ENCODE measurements at regions not wholly inside any gene's neighbourhood (a gene's known extent, or its start where the extent isn't known, plus 50 kb on each side); places are given as distances from the start of the nearest gene placed in this dataset.

DNA sequence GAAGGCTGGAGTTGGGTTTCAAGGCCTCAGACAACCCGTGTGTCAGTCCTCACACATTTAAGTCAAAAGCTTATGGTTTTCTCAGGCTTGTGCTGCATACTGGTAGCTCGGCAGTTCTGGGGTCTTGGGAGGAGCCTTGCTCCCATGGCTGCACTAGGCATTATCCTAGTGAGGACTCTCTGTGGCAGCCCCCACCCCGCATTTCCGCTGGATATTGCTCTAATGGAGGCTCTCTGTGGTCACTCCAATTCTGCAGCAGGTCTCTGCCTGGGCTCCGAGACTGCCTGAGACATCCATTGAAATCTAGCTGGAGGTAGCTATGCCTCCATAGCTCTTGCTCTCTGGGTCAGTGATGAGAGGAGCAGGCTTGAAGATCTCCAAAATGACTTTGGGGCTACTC lies 311.5 kb upstream of the PTGER4 start:
- Histone ChIP-seq H3K9me3 (ENCODE audit: low read length) (no peaks in the 10 kb centered on the region), H2AFZ (ENCODE audit: low read depth, low read length) (no peak overlapping the region), H3K27me3 (ENCODE audit: insufficient read depth, low read length) (no peaks in the 10 kb centered on the region), H3K4me3 (ENCODE audit: low read length) (no peak overlapping the region), H3K4me1 (ENCODE audit: insufficient read depth, low read length) (no peaks in the 10 kb centered on the region), H3K36me3 (ENCODE audit: insufficient read depth, low read length) (no peaks in the 10 kb centered on the region)

DNA sequence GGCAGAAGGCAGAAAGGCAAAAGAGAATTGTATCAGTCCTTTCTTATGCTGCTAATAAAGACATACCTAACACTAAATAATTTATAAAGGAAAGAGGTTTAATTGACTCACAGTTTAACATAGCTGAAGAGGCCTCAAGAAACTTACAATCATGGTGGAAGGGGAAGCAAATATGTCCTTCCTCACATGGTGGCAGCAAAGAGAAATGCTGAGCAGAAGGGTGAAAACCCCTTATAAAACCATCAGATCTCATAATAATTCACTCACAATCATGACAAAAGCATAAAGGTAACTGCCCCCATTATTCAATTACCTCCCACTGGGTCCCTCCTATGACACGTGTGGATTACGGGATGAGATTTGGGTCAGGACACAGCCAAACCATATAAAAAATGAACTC lies 312.5 kb upstream of the PTGER4 start:
- Histone ChIP-seq H3K4me1 (ENCODE audit: insufficient read depth, low read length) (no peaks in the 10 kb centered on the region), H2AFZ (ENCODE audit: low read depth, low read length) (no peak overlapping the region), H3K27me3 (ENCODE audit: insufficient read depth, low read length) (no peaks in the 10 kb centered on the region), H3K36me3 (ENCODE audit: insufficient read depth, low read length) (no peaks in the 10 kb centered on the region), H3K4me3 (ENCODE audit: low read length) (no peak overlapping the region), H3K9me3 (ENCODE audit: low read length) (no peaks in the 10 kb centered on the region)

DNA sequence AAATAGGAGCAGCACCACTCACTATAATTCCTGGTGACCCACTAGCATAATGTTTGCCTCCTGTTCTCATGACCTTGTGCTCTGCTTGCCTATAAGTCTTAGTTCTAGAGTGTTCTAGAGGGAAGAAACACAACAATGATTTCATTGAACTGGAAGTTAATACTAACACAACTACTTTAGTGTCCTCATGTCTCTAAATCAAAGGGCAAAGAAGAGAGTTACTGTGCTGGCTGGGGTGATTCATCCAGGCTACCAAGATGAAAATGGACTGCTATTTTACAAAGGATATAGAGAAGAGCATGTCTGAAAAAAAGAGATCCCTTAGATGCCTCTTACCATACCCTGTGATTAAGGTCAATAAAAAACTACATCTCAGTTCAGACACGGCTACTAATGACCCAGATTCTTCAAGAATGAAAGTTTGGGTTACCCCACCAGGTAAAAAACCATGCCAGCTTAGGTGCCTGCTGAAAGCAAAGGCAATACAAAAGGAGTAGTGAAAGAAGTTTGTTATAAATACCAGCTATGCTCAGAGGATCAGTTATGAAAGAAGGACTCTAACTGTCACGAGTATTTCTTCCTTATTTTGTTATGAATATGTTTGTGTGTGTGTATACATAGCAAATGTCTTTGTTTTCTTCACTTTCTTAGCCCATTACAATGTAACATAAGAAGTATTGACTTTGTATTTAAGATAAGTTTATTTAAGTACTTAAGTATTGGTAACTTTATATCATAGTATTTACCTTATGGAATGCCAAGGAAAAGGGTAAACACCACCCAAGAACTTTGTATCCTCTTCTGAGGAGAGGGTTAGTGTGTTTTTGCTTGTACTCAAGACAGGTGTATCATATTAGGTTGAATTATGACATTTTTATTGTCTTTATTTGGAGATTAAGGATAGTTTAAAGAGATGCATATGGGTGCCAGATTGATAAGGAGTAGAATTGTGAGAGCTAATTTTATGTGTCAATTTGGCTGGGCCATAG lies 314.1 kb upstream of the PTGER4 start:
- Histone ChIP-seq H3K27me3 (ENCODE audit: insufficient read depth, low read length) (no peaks in the 10 kb centered on the region), H2AFZ (ENCODE audit: low read depth, low read length) (no peak overlapping the region), H3K9me3 (ENCODE audit: low read length) (no peaks in the 10 kb centered on the region), H3K4me1 (ENCODE audit: insufficient read depth, low read length) (no peaks in the 10 kb centered on the region), H3K36me3 (ENCODE audit: insufficient read depth, low read length) (no peaks in the 10 kb centered on the region), H3K4me3 (ENCODE audit: low read length) (no peak overlapping the region)

GRCh38 chr5:40364441-40364840 lies 315.3 kb upstream of the PTGER4 start:
- no peak overlapping the region for H3K4me3 ChIP-seq (ENCODE audit: low read length)
- H2AFZ ChIP-seq (ENCODE audit: low read depth, low read length) = no peak overlapping the region
- no peaks in the 10 kb centered on the region for H3K4me1 ChIP-seq (ENCODE audit: insufficient read depth, low read length)
- H3K36me3 ChIP-seq (ENCODE audit: insufficient read depth, low read length) = no peaks in the 10 kb centered on the region
- no peaks in the 10 kb centered on the region for H3K9me3 ChIP-seq (ENCODE audit: low read length)
- H3K27me3 ChIP-seq (ENCODE audit: insufficient read depth, low read length) = no peaks in the 10 kb centered on the region

GRCh38 chr5:40361378-40361777 lies 318.3 kb upstream of the PTGER4 start:
- Histone ChIP-seq H2AFZ (ENCODE audit: low read depth, low read length) (no peak overlapping the region), H3K4me1 (ENCODE audit: insufficient read depth, low read length) (no peaks in the 10 kb centered on the region), H3K4me3 (ENCODE audit: low read length) (no peak overlapping the region), H3K27me3 (ENCODE audit: insufficient read depth, low read length) (no peaks in the 10 kb centered on the region), H3K36me3 (ENCODE audit: insufficient read depth, low read length) (no peaks in the 10 kb centered on the region), H3K9me3 (ENCODE audit: low read length) (no peaks in the 10 kb centered on the region)

DNA sequence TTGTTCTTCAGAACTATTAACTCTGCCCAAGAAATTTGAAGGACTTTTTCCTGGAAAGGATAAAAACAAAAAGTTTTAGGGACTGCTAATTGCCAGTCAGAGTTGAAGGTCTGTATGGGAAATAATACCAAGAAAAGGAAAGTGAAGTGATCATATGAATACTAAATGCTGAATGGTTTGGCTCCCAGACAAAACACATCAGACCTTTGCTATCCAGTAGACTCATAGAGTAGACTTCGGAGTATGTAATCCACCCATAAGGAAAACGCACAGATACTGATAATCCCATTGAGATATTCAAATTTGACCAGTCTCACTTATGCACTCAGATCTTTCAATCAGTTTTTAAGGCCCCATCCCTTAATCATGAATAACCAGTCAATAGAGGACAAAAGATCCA lies 319.0 kb upstream of the PTGER4 start:
- Histone ChIP-seq H2AFZ (ENCODE audit: low read depth, low read length) (no peak overlapping the region), H3K36me3 (ENCODE audit: insufficient read depth, low read length) (no peaks in the 10 kb centered on the region), H3K9me3 (ENCODE audit: low read length) (no peaks in the 10 kb centered on the region), H3K4me1 (ENCODE audit: insufficient read depth, low read length) (no peaks in the 10 kb centered on the region), H3K27me3 (ENCODE audit: insufficient read depth, low read length) (no peaks in the 10 kb centered on the region), H3K4me3 (ENCODE audit: low read length) (no peak overlapping the region)

DNA sequence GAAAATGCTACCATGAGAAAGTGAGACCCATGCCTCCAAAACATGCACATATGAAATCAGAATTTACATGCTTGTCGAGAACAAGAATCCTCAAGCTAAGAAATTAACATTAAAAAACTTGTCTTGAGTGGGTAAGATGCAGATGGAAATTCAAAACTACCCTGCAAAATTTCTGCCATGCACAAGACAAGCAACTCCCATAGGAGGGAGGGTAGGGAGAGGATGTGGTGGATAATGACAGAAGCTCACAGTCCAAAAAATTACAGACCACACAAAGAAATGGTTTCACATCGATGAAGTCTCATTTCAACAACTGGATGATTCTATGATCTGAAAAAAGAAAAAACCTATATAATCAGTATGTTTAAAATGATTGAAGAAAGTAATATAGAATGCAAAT lies 319.9 kb upstream of the PTGER4 start:
- no peak overlapping the region for H2AFZ ChIP-seq (ENCODE audit: low read depth, low read length)
- no peaks in the 10 kb centered on the region for H3K36me3 ChIP-seq (ENCODE audit: insufficient read depth, low read length)
- H3K4me1 ChIP-seq (ENCODE audit: insufficient read depth, low read length) = no peaks in the 10 kb centered on the region
- H3K9me3 ChIP-seq (ENCODE audit: low read length) = no peaks in the 10 kb centered on the region
- no peaks in the 10 kb centered on the region for H3K27me3 ChIP-seq (ENCODE audit: insufficient read depth, low read length)
- H3K4me3 ChIP-seq (ENCODE audit: low read length) = no peak overlapping the region

- H3K36me3 ChIP-seq (ENCODE audit: insufficient read depth, low read length) = no peaks in the 10 kb centered on the region
- H2AFZ ChIP-seq (ENCODE audit: low read depth, low read length) = no peak overlapping the region
- no peaks in the 10 kb centered on the region for H3K9me3 ChIP-seq (ENCODE audit: low read length)
- H3K27me3 ChIP-seq (ENCODE audit: insufficient read depth, low read length) = no peaks in the 10 kb centered on the region
- H3K4me3 ChIP-seq (ENCODE audit: low read length) = no peak overlapping the region
- no peaks in the 10 kb centered on the region for H3K4me1 ChIP-seq (ENCODE audit: insufficient read depth, low read length)
Observed at GRCh38 chr5:40359093-40359492, 320.6 kb upstream of the PTGER4 start.

- Histone ChIP-seq H3K9me3 (ENCODE audit: low read length) (no peaks in the 10 kb centered on the region), H3K4me1 (ENCODE audit: insufficient read depth, low read length) (no peaks in the 10 kb centered on the region), H3K4me3 (ENCODE audit: low read length) (no peak overlapping the region), H2AFZ (ENCODE audit: low read depth, low read length) (no peak overlapping the region), H3K36me3 (ENCODE audit: insufficient read depth, low read length) (no peaks in the 10 kb centered on the region), H3K27me3 (ENCODE audit: insufficient read depth, low read length) (no peaks in the 10 kb centered on the region)
Observed at GRCh38 chr5:40356248-40356647, 323.5 kb upstream of the PTGER4 start.

DNA sequence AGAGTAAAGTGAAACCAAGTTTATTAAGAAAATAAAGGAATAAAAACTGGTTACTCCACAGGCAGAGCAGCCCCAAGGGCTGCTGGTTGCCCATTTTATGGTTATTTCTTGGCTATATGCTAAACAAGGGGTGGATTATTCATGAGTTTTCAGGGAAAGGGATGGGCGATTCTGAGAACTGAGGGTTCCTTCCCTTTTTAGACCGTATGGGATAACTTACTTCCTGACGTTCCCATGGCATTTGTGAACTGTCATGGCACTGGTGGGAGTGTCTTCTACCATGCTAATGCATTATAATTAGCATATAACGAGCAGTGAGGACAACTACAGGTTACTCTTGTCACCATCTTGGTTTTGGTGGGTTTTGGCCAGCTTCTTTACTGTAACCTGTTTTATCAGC lies 323.9 kb upstream of the PTGER4 start:
- Histone ChIP-seq H3K9me3 (ENCODE audit: low read length) (no peaks in the 10 kb centered on the region), H3K36me3 (ENCODE audit: insufficient read depth, low read length) (no peaks in the 10 kb centered on the region), H3K27me3 (ENCODE audit: insufficient read depth, low read length) (no peaks in the 10 kb centered on the region), H3K4me1 (ENCODE audit: insufficient read depth, low read length) (no peaks in the 10 kb centered on the region), H3K4me3 (ENCODE audit: low read length) (no peak overlapping the region), H2AFZ (ENCODE audit: low read depth, low read length) (no peak overlapping the region)

GRCh38 chr5:40355181-40355580 lies 324.5 kb upstream of the PTGER4 start:
- H3K27me3 ChIP-seq (ENCODE audit: insufficient read depth, low read length) = no peaks in the 10 kb centered on the region
- no peak overlapping the region for H2AFZ ChIP-seq (ENCODE audit: low read depth, low read length)
- no peak overlapping the region for H3K4me3 ChIP-seq (ENCODE audit: low read length)
- no peaks in the 10 kb centered on the region for H3K36me3 ChIP-seq (ENCODE audit: insufficient read depth, low read length)
- no peaks in the 10 kb centered on the region for H3K9me3 ChIP-seq (ENCODE audit: low read length)
- H3K4me1 ChIP-seq (ENCODE audit: insufficient read depth, low read length) = no peaks in the 10 kb centered on the region

DNA sequence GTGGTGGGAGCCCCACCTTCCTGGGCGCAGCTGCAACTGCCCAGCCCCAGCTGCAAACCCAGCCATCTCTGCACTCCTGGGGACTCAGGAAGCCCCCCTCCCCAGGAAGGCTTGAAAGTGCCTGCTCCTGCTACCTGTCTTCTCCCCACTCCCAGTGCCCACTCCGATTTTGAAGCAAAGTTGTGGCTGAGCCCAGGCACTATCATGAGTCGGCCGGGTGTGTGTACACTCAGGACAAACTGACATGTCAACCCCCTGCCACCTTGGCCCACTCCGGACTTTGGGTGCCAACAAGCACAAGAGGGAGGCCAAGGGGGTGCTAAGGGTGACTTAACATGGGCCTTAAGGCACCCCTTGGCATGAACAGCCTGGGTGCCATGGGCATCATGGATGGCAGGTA lies 325.5 kb upstream of the PTGER4 start:
- no peaks in the 10 kb centered on the region for H3K9me3 ChIP-seq (ENCODE audit: low read length)
- H3K4me1 ChIP-seq (ENCODE audit: insufficient read depth, low read length) = no peaks in the 10 kb centered on the region
- no peak overlapping the region for H2AFZ ChIP-seq (ENCODE audit: low read depth, low read length)
- no peak overlapping the region for H3K4me3 ChIP-seq (ENCODE audit: low read length)
- no peaks in the 10 kb centered on the region for H3K27me3 ChIP-seq (ENCODE audit: insufficient read depth, low read length)
- no peaks in the 10 kb centered on the region for H3K36me3 ChIP-seq (ENCODE audit: insufficient read depth, low read length)

- Histone ChIP-seq H3K4me3 (ENCODE audit: low read length) (no peak overlapping the region), H3K9me3 (ENCODE audit: low read length) (no peaks in the 10 kb centered on the region), H3K4me1 (ENCODE audit: insufficient read depth, low read length) (no peaks in the 10 kb centered on the region), H3K36me3 (ENCODE audit: insufficient read depth, low read length) (no peaks in the 10 kb centered on the region), H3K27me3 (ENCODE audit: insufficient read depth, low read length) (no peaks in the 10 kb centered on the region), H2AFZ (ENCODE audit: low read depth, low read length) (no peak overlapping the region)
Observed at GRCh38 chr5:40353442-40353841, 326.3 kb upstream of the PTGER4 start.
